ENCODE measurements at regions not wholly inside any gene's neighbourhood (a gene's known extent, or its start where the extent isn't known, plus 50 kb on each side); places are given as distances from the start of the nearest gene placed in this dataset.

- TF ChIP-seq CTCF (IDR thresholded peaks at IDR 0.05) (no peak), POLR2A (IDR thresholded peaks at IDR 0.05) (no peak), POLR2AphosphoS5 (IDR thresholded peaks at IDR 0.05) (no peak)
These were observed 255.9 kb downstream of the TBC1D4 start for GRCh38 chr13:75226092-75226491.
